Neural cell (in vitro differentiated cells): ENCODE measurements at regions not wholly inside any gene's neighbourhood (a gene's known extent, or its start where the extent isn't known, plus 50 kb on each side); places are given as distances from the start of the nearest gene placed in this dataset.
A peak's percentile ranks its signal among the peaks of the same experiment; 100 is the strongest.

Experiments used
- CTCF ChIP-seq: fragments of 450-650 bp; IDR thresholded peaks from 2 replicates; pipeline ENCODE4 v1.5.1; 2014; ENCODE audit warnings: antibody characterized with exemption, mild to moderate bottlenecking, moderate library complexity; ENCODE audit not compliant: poor library complexity, severe bottlenecking
- EP300 ChIP-seq: fragments of 450-650 bp; conservative IDR thresholded peaks from 2 replicates; pipeline ENCODE4 v1.6.1; 2014; ENCODE audit warnings: antibody characterized with exemption, mild to moderate bottlenecking, moderate library complexity; ENCODE audit not compliant: poor library complexity, severe bottlenecking
- POLR2AphosphoS5 ChIP-seq: IDR thresholded peaks from 2 replicates; pipeline ENCODE4 v1.6.1; 2012
- RAD21 ChIP-seq: fragments of 450-650 bp; conservative IDR thresholded peaks from 2 replicates; pipeline ENCODE4 v1.6.1; 2014; ENCODE audit warnings: antibody characterized with exemption, mild to moderate bottlenecking, moderate library complexity

- TF ChIP-seq CTCF (peak; percentile 24), EP300 (no peak), RAD21 (peak; percentile 21), POLR2AphosphoS5 (no peak)
These were observed 198.0 kb upstream of the MPHOSPH6 start for GRCh38 chr16:82368041-82368440.
